ENCODE measurements at regions not wholly inside any gene's neighbourhood (a gene's known extent, or its start where the extent isn't known, plus 50 kb on each side); places are given as distances from the start of the nearest gene placed in this dataset.

GRCh38 chr1:227372726-227373130 lies 54.4 kb upstream of the CDC42BPA start:
- no peak for DNase-seq
- ATAC-seq: no peak

- no peak for DNase-seq
- ATAC-seq: no peak
These were observed 52.4 kb upstream of the CDC42BPA start for GRCh38 chr1:227370533-227371254.

- DNase-seq: no peak
- ATAC-seq: no peak
These were observed 50.9 kb upstream of the CDC42BPA start for GRCh38 chr1:227369102-227369760.

All from stimulated activated naive CD8-positive, alpha-beta T cell treated with anti-CD3 and anti-CD28 coated beads, Interleukin-15, Interleukin-2, amounts not matched to agents 100 U/mL and 50 U/mL, for 24 hours (primary cell).